Bronchial epithelial cell (primary cell): ENCODE measurements at regions not wholly inside any gene's neighbourhood (a gene's known extent, or its start where the extent isn't known, plus 50 kb on each side); places are given as distances from the start of the nearest gene placed in this dataset.

Experiments
- DNase-seq: peaks from one replicate; pipeline ENCODE4 v3.0.0-alpha.2; 2010; ENCODE audit warnings: low read depth
- FAIRE-seq: peaks from 2 replicates; lab custom pipeline; 2011; peaks lifted over from hg19 to GRCh38; lab: Jason Lieb, UNC
- H3K27me3 ChIP-seq: 2 replicates; pipeline ENCODE4 v1.5.1; 2011; ENCODE audit warnings: low read length; ENCODE audit not compliant: control insufficient read depth, insufficient read depth
- H3K36me3 ChIP-seq: 2 replicates; pipeline ENCODE4 v1.5.1; 2011; ENCODE audit warnings: low read length; ENCODE audit not compliant: control insufficient read depth, insufficient read depth
- H3K4me3 ChIP-seq: 2 replicates; pipeline ENCODE4 v1.5.1; 2011; ENCODE audit warnings: mild to moderate bottlenecking, low read depth, low read length, control low read depth
- CTCF ChIP-seq: IDR thresholded peaks from 2 replicates; pipeline ENCODE4 v1.5.1; 2011; ENCODE audit warnings: mild to moderate bottlenecking, moderate library complexity, low read length, control low read depth, inconsistent platforms; ENCODE audit not compliant: insufficient read depth, severe bottlenecking

DNA sequence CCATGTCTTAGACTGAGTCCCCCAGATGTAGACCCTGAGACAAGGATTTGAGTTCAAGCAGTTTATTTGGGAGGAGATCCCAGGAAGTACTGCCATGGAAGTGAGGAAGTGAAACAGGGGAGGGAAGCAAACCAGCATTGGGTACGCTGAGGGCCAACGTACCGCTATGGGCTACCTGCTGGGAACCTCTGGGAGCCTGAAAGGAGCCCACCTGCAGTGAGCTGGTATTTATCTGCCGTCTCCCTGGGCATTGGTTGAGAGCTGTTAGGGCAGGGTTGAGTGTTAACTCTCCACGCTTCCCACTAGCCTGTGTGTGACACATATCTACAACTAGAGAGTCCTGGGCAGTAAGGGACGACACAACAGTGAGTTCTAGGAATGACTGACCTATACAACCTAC lies 131.6 kb upstream of the SLC24A2 start:
- FAIRE-seq (no peak), DNase-seq (no peak)
- H3K4me3 ChIP-seq, result no peak overlapping the region
- no peaks in the 10 kb centered on the region for H3K27me3 ChIP-seq
- no peaks in the 10 kb centered on the region for H3K36me3 ChIP-seq
- TF ChIP-seq CTCF, result no peak

GRCh38 chr9:19918630-19919029 lies 129.8 kb upstream of the SLC24A2 start:
- DNase-seq (no peak), FAIRE-seq (no peak)
- Histone ChIP-seq H3K4me3 (no peak overlapping the region), H3K36me3 (no peaks in the 10 kb centered on the region), H3K27me3 (no peaks in the 10 kb centered on the region)
- TF ChIP-seq CTCF, result no peak

DNA sequence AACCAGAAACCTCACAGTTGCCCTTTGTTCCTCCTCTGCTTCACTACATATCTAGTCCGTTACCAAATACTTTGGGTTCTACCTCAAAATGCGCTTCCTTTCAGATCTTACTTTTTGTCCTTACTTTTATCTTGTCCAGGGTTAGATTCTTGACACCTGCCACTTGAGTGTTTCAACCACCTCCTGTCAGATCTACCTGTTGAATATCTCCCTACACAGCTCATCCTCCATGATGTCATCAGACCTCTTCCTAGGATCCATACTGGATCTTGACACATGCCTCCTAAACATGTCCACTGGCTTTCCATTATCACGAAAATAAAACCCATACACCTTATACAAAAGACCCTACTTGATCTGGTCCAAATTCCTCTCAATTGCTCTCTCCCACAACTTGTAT lies 125.2 kb upstream of the SLC24A2 start:
- FAIRE-seq (no peak), DNase-seq (no peak)
- Histone ChIP-seq H3K4me3 (no peak overlapping the region), H3K27me3 (no peaks in the 10 kb centered on the region), H3K36me3 (no peaks in the 10 kb centered on the region)
- TF ChIP-seq CTCF, result no peak

DNA sequence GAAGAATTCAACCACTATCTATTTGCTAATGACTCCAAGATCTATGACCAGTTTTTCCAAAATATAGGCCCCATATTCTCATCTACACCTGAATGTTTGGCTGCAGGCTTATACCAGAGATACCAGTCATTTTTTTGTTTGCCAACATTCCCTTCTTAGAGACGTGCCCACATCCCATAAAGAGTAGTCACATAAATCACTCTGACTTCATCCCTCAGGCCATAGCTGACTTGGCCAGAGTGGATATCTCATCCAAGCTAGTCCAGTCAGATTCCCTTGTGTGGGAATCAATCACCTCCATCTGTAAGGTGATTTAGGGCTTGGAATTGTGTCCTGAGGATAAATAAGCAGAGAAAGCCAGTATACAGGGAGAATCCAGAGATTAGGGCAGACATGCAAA lies 124.3 kb upstream of the SLC24A2 start:
- H3K36me3 ChIP-seq, result no peaks in the 10 kb centered on the region
- no peak for TF ChIP-seq CTCF
- FAIRE-seq (no peak), DNase-seq (peak; percentile 53)
- H3K4me3 ChIP-seq, result no peak overlapping the region
- H3K27me3 ChIP-seq, result no peaks in the 10 kb centered on the region

GRCh38 chr9:19903076-19903475 lies 114.2 kb upstream of the SLC24A2 start:
- Histone ChIP-seq H3K27me3 (no peaks in the 10 kb centered on the region), H3K36me3 (no peaks in the 10 kb centered on the region), H3K4me3 (no peak overlapping the region)
- no peak for TF ChIP-seq CTCF
- FAIRE-seq, result no peak
- no peak for DNase-seq

- no peaks in the 10 kb centered on the region for H3K27me3 ChIP-seq
- no peak for FAIRE-seq
- DNase-seq, result no peak
- H3K36me3 ChIP-seq, result no peaks in the 10 kb centered on the region
- no peak for TF ChIP-seq CTCF
- H3K4me3 ChIP-seq, result no peak overlapping the region
Measured at GRCh38 chr9:19901586-19901985, 112.7 kb upstream of the SLC24A2 start.
